ENCODE measurements at regions not wholly inside any gene's neighbourhood (a gene's known extent, or its start where the extent isn't known, plus 50 kb on each side); places are given as distances from the start of the nearest gene placed in this dataset.

DNA sequence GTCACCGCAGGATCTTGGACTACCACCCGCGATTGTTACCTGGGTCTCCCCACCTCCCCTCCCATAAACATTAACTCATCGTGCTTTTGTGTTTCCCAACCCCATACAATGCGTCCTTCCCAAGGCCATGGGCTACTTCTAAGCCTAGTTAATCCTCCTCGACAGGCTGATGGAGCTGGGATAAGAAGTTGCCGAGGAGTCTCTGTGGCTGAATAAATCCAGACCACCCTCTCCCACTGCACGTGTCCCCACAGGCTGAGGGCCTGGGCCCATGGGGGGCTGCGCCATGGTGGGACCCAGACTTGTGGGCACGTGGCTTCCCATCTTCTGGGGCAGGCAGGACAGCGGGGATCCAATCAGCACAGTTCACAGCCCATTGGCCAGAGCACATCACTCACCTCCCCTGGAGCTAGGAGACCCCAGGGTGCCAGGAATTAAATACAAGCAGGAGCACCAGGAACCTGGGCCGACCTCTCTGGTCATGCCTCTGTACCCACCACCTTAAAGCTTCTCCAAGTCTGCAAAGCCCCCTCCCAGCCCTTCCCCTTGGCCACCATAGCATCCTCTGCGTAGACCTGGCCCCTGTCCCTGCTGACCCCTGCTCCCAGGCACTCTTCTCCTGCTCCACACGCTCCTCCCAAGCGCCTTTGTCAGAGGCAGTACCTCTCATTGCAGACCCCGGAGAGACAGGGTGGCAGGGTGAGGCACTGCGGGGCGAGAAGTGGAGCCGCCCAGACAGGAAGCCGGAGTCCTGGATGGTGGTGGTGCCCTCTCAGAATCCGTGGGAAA lies 51.0 kb upstream of the ID2 start:
- TF ChIP-seq, protein P1, sequence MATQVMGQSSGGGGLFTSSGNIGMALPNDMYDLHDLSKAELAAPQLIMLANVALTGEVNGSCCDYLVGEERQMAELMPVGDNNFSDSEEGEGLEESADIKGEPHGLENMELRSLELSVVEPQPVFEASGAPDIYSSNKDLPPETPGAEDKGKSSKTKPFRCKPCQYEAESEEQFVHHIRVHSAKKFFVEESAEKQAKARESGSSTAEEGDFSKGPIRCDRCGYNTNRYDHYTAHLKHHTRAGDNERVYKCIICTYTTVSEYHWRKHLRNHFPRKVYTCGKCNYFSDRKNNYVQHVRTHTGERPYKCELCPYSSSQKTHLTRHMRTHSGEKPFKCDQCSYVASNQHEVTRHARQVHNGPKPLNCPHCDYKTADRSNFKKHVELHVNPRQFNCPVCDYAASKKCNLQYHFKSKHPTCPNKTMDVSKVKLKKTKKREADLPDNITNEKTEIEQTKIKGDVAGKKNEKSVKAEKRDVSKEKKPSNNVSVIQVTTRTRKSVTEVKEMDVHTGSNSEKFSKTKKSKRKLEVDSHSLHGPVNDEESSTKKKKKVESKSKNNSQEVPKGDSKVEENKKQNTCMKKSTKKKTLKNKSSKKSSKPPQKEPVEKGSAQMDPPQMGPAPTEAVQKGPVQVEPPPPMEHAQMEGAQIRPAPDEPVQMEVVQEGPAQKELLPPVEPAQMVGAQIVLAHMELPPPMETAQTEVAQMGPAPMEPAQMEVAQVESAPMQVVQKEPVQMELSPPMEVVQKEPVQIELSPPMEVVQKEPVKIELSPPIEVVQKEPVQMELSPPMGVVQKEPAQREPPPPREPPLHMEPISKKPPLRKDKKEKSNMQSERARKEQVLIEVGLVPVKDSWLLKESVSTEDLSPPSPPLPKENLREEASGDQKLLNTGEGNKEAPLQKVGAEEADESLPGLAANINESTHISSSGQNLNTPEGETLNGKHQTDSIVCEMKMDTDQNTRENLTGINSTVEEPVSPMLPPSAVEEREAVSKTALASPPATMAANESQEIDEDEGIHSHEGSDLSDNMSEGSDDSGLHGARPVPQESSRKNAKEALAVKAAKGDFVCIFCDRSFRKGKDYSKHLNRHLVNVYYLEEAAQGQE (IDR thresholded peaks at IDR 0.05), result no peak
- TF ChIP-seq EGR1 (IDR thresholded peaks at IDR 0.05; ENCODE audit: low read depth in 2 of 2) (no peak), TAF1 (conservative IDR thresholded peaks at IDR 0.05) (no peak), YY1 (IDR thresholded peaks at IDR 0.05) (no peak), RAD21 (IDR thresholded peaks at IDR 0.05) (no peak), JUND (IDR thresholded peaks at IDR 0.05) (no peak), SP1 (IDR thresholded peaks at IDR 0.05) (no peak)
- TF ChIP-seq, protein P2, sequence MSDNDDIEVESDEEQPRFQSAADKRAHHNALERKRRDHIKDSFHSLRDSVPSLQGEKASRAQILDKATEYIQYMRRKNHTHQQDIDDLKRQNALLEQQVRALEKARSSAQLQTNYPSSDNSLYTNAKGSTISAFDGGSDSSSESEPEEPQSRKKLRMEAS (IDR thresholded peaks at IDR 0.05), result no peak
- TF ChIP-seq, protein P3, sequence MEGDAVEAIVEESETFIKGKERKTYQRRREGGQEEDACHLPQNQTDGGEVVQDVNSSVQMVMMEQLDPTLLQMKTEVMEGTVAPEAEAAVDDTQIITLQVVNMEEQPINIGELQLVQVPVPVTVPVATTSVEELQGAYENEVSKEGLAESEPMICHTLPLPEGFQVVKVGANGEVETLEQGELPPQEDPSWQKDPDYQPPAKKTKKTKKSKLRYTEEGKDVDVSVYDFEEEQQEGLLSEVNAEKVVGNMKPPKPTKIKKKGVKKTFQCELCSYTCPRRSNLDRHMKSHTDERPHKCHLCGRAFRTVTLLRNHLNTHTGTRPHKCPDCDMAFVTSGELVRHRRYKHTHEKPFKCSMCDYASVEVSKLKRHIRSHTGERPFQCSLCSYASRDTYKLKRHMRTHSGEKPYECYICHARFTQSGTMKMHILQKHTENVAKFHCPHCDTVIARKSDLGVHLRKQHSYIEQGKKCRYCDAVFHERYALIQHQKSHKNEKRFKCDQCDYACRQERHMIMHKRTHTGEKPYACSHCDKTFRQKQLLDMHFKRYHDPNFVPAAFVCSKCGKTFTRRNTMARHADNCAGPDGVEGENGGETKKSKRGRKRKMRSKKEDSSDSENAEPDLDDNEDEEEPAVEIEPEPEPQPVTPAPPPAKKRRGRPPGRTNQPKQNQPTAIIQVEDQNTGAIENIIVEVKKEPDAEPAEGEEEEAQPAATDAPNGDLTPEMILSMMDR (IDR thresholded peaks at IDR 0.05; ENCODE audit: low read depth, low read length, missing input control), result no peak
